Left ventricle myocardium inferior (tissue), 1 donor: ENCODE measurements at regions not wholly inside any gene's neighbourhood (a gene's known extent, or its start where the extent isn't known, plus 50 kb on each side); places are given as distances from the start of the nearest gene placed in this dataset.
A peak's percentile ranks its signal among the peaks of the same experiment; 100 is the strongest.

Experiments used
- DNase-seq: peaks from one replicate; pipeline ENCODE4 v3.0.0-alpha.2; 2020
- H3K27ac ChIP-seq: fragments of 200-600 bp; replicated peaks from 2 replicates; pipeline ENCODE4 v1.8.0; 2021
- H3K27me3 ChIP-seq: fragments of 200-600 bp; 2 replicates; pipeline ENCODE4 v1.8.0; 2021; ENCODE audit warnings: low read depth
- H3K36me3 ChIP-seq: fragments of 200-600 bp; 2 replicates; pipeline ENCODE4 v1.8.0; 2021
- H3K4me1 ChIP-seq: fragments of 200-600 bp; 2 replicates; pipeline ENCODE4 v1.8.0; 2021
- H3K4me3 ChIP-seq: fragments of 200-600 bp; 2 replicates; pipeline ENCODE4 v1.8.0; 2021; ENCODE audit warnings: mild to moderate bottlenecking, moderate library complexity
- H3K9me3 ChIP-seq: fragments of 200-600 bp; replicated peaks from 2 replicates; pipeline ENCODE4 v1.8.0; 2021
- intact Hi-C: fragments of 100-400 bp; cut with micrococcal nuclease; formaldehyde crosslinking; loops from one replicate; pipeline ENCODE4 v1.11.0; 2022
- TF ChIP-seq, protein P1 (sequence below): fragments of 200-600 bp; IDR thresholded peaks from 2 replicates; pipeline ENCODE4 v1.8.0; 2021; ENCODE audit warnings: antibody characterized with exemption, mild to moderate bottlenecking, borderline replicate concordance
- donor health status: DM: no; HTN: yes; CAD: no; lungs with severe emphysema.

GRCh38 chr12:95418142-95418541 lies 55.8 kb upstream of the METAP2 start:
- Histone ChIP-seq H3K4me1 (peaks cover 15% of the 10 kb centered on the region), H3K9me3 (no peaks in the 10 kb centered on the region), H3K27ac (peak overlapping the region; percentile 82), H3K4me3 (peak overlapping the region; percentile 39), H3K36me3 (no peaks in the 10 kb centered on the region), H3K27me3 (no peaks in the 10 kb centered on the region)
- DNase-seq: no peak
- intact Hi-C loops: no loop called here
- TF ChIP-seq, protein P1, sequence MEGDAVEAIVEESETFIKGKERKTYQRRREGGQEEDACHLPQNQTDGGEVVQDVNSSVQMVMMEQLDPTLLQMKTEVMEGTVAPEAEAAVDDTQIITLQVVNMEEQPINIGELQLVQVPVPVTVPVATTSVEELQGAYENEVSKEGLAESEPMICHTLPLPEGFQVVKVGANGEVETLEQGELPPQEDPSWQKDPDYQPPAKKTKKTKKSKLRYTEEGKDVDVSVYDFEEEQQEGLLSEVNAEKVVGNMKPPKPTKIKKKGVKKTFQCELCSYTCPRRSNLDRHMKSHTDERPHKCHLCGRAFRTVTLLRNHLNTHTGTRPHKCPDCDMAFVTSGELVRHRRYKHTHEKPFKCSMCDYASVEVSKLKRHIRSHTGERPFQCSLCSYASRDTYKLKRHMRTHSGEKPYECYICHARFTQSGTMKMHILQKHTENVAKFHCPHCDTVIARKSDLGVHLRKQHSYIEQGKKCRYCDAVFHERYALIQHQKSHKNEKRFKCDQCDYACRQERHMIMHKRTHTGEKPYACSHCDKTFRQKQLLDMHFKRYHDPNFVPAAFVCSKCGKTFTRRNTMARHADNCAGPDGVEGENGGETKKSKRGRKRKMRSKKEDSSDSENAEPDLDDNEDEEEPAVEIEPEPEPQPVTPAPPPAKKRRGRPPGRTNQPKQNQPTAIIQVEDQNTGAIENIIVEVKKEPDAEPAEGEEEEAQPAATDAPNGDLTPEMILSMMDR: no peak
